ENCODE measurements at regions not wholly inside any gene's neighbourhood (a gene's known extent, or its start where the extent isn't known, plus 50 kb on each side); places are given as distances from the start of the nearest gene placed in this dataset.

- ChIA-PET POLR2A (no interaction called here), CTCF (no interaction called here)
- TF ChIP-seq CTCF (IDR thresholded peaks at IDR 0.05; ENCODE audit: insufficient read depth, low read length, missing control alignments) = no peak
- no peak overlapping the region for H3K4me3 ChIP-seq (ENCODE audit: low read depth, low read length)
- DNase-seq (ENCODE audit: low read depth, low spot score) = no peak
Observed at GRCh38 chrX:84933956-84934556, 69.6 kb upstream of the APOOL start.
